GM21447 (cell line): ENCODE measurements at regions not wholly inside any gene's neighbourhood (a gene's known extent, or its start where the extent isn't known, plus 50 kb on each side); places are given as distances from the start of the nearest gene placed in this dataset.
"Not testable (repeated sequence)": the region's sequence is repeated elsewhere in the genome, so short reads cannot be mapped to it uniquely, and the experiment has no call there.

Experiments used
- ATAC-seq: cut with Tn5 transposase; IDR thresholded peaks from one replicate; pipeline ENCODE4 v1.9.1; 2021; ENCODE audit not compliant: unreplicated experiment

- ATAC-seq = no peak
Measured at GRCh38 chr13:105758918-105759860, 776.3 kb downstream of the EFNB2 start.

- ATAC-seq = no peak
Measured at GRCh38 chr13:105740739-105741138, 794.7 kb downstream of the EFNB2 start.

- no peak for ATAC-seq
Measured at GRCh38 chr13:105737688-105738087, 797.8 kb downstream of the EFNB2 start.

GRCh38 chr13:105735281-105735680 is 800.2 kb downstream of the EFNB2 start:
- no peak for ATAC-seq

GRCh38 chr13:105732806-105733529 is 802.5 kb downstream of the EFNB2 start:
- ATAC-seq = no peak

GRCh38 chr13:105725887-105726286 is 809.6 kb downstream of the EFNB2 start:
- ATAC-seq = no peak

GRCh38 chr13:105721016-105721415 is 814.4 kb downstream of the EFNB2 start:
- no peak for ATAC-seq

GRCh38 chr13:105719859-105720258 is 815.6 kb downstream of the EFNB2 start:
- ATAC-seq = no peak

GRCh38 chr13:105709181-105709580 is 826.3 kb downstream of the EFNB2 start:
- ATAC-seq = no peak

- no peak for ATAC-seq
Measured at GRCh38 chr13:105703843-105704242, 831.6 kb downstream of the EFNB2 start.

GRCh38 chr13:105702441-105702840 is 833.0 kb downstream of the EFNB2 start:
- ATAC-seq = no peak

- no peak for ATAC-seq
Measured at GRCh38 chr13:105692769-105693168, 842.7 kb downstream of the EFNB2 start.

GRCh38 chr13:105684216-105684615 is 851.2 kb downstream of the EFNB2 start:
- no peak for ATAC-seq

- no peak for ATAC-seq
Measured at GRCh38 chr13:105679838-105680237, 855.6 kb downstream of the EFNB2 start.

- no peak for ATAC-seq
Measured at GRCh38 chr13:105678072-105678471, 857.4 kb downstream of the EFNB2 start.

GRCh38 chr13:105672881-105673280 is 862.6 kb downstream of the EFNB2 start:
- ATAC-seq = no peak

GRCh38 chr13:105671131-105671530 is 864.3 kb downstream of the EFNB2 start:
- not testable (repeated sequence) for ATAC-seq

GRCh38 chr13:105670179-105670990 is 865.1 kb downstream of the EFNB2 start:
- ATAC-seq = no peak

GRCh38 chr13:105665284-105665683 is 870.2 kb downstream of the EFNB2 start:
- no peak for ATAC-seq

GRCh38 chr13:105663182-105663581 is 872.3 kb downstream of the EFNB2 start:
- ATAC-seq = no peak

- ATAC-seq = no peak
Measured at GRCh38 chr13:105660561-105660960, 874.9 kb downstream of the EFNB2 start.
